HepG2 (cell line): ENCODE measurements at regions not wholly inside any gene's neighbourhood (a gene's known extent, or its start where the extent isn't known, plus 50 kb on each side); places are given as distances from the start of the nearest gene placed in this dataset.

ENCODE experiments used
- ATAC-seq: fragments of 200-7000 bp; cut with Tn5 transposase; 3 replicates; pipeline ENCODE4 v1.9.1; 2020; ENCODE audit warnings: mild to moderate bottlenecking, moderate library complexity
- BruUV-seq: library from RNA; stranded (reverse); fragments of 400-500 nt; replicated peaks from 2 replicates; lab custom pipeline; 2021; lab: Mats Ljungman, UMichigan
- CTCF ChIA-PET: fragments of 300-600 bp; formaldehyde crosslinking; extraction: SDS; loops from one replicate; lab custom pipeline; 2021; ENCODE audit warnings: low total read pairs, inconsistent platforms, low intra/inter-chr PET ratio; lab: Yijun Ruan, JAX
- POLR2A ChIA-PET: fragments of 350-600 bp; sonication (Branson Sonifier 250); formaldehyde crosslinking; loops from one replicate; lab custom pipeline; 2020; ENCODE audit warnings: antibody characterized with exemption, inconsistent platforms; lab: Yijun Ruan, JAX
- DNase-seq: peaks from one replicate; pipeline ENCODE4 v3.0.0-alpha.2; 2015; ENCODE audit warnings: low spot score
- FAIRE-seq: peaks from 3 replicates; lab custom pipeline; 2011; peaks lifted over from hg19 to GRCh38; lab: Jason Lieb, UNC
- H2AFZ ChIP-seq: one replicate; pipeline ENCODE4 v1.6.1; 2011; ENCODE audit warnings: low read length, inconsistent platforms
- H3K27ac ChIP-seq: fragments of 300-600 bp; 3 replicates; pipeline ENCODE4 v1.8.0; 2011; ENCODE audit warnings: mixed run types, mild to moderate bottlenecking, mixed read lengths, low read length, inconsistent platforms; ENCODE audit not compliant: insufficient read depth; ENCODE audit errors: extremely low read length
- H3K27me3 ChIP-seq, 2 experiments: fragments of 200-600 bp in 1 of 2; 2 replicates in 1 of 2; 3 replicates in 1 of 2; pipeline versions ENCODE4 v1.6.0 to v1.8.0; 2011; ENCODE audit warnings: low read length in 2 of 2, mild to moderate bottlenecking in 2 of 2, moderate library complexity in 2 of 2, inconsistent platforms in 1 of 2; ENCODE audit not compliant: insufficient read depth in 2 of 2, control insufficient read depth in 1 of 2
- H3K36me3 ChIP-seq, 2 experiments: fragments of 200-600 bp in 1 of 2; replicated peaks in 1 of 2; 2 replicates in 1 of 2; 3 replicates in 1 of 2; pipeline versions ENCODE4 v1.5.1 to v1.8.0; 2011; ENCODE audit warnings: low read length in 2 of 2, inconsistent platforms in 1 of 2; ENCODE audit not compliant: insufficient read depth in 2 of 2, control insufficient read depth in 1 of 2
- H3K4me1 ChIP-seq: 2 replicates; pipeline ENCODE4 v1.5.1; 2012; ENCODE audit warnings: low read length, inconsistent platforms; ENCODE audit not compliant: insufficient read depth
- H3K4me2 ChIP-seq: 2 replicates; pipeline ENCODE4 v1.6.0; 2011; ENCODE audit warnings: low read depth, low read length, inconsistent platforms
- H3K4me3 ChIP-seq, 3 experiments: fragments of 200-600 bp in 1 of 3; sonication (generic), shearing (Covaris generic) in 1 of 3; replicated peaks in 1 of 3; 2 replicates each; pipeline ENCODE4 v1.5.1; 2011 to 2016; ENCODE audit warnings: low read length in 3 of 3, inconsistent platforms in 2 of 3, low read depth in 2 of 3, mild to moderate bottlenecking in 2 of 3, control low read depth in 1 of 3, mixed read lengths in 1 of 3; ENCODE audit not compliant: insufficient read depth in 1 of 3
- H3K79me2 ChIP-seq: one replicate; pipeline ENCODE4 v1.6.1; 2011; ENCODE audit warnings: low read length, inconsistent platforms; ENCODE audit not compliant: insufficient read depth
- H3K9ac ChIP-seq: 2 replicates; pipeline ENCODE4 v1.6.0; 2011; ENCODE audit warnings: mild to moderate bottlenecking, low read depth, low read length, inconsistent platforms; ENCODE audit not compliant: insufficient read depth
- H3K9me3 ChIP-seq: 2 replicates; pipeline ENCODE4 v1.5.1; 2012; ENCODE audit warnings: mild to moderate bottlenecking, low read length
- H4K20me1 ChIP-seq: 2 replicates; pipeline ENCODE4 v1.6.0; 2011; ENCODE audit warnings: inconsistent platforms, mild to moderate bottlenecking, low read length, moderate library complexity; ENCODE audit not compliant: insufficient read depth
- HNRNPK ChIP-seq: fragments of 200-400 bp; formaldehyde crosslinking; IDR thresholded peaks from 2 replicates; pipeline ENCODE4 v1.6.1; 2018; ENCODE audit warnings: low read length, low read depth, moderate library complexity, mild to moderate bottlenecking; ENCODE audit not compliant: poor library complexity, severe bottlenecking
- KDM3A ChIP-seq: IDR thresholded peaks from 2 replicates; pipeline ENCODE4 v1.6.1; 2018; ENCODE audit warnings: low read depth, missing compliant biosample characterization
- KLF12 ChIP-seq: sonication (generic); formaldehyde crosslinking; IDR thresholded peaks from 2 replicates; pipeline ENCODE4 v1.4.0; 2020; ENCODE audit warnings: missing genetic modification reagents, borderline replicate concordance
- PHF21A ChIP-seq: sonication (generic); formaldehyde crosslinking; IDR thresholded peaks from 2 replicates; pipeline ENCODE4 v1.5.0; 2020; ENCODE audit warnings: mild to moderate bottlenecking, missing genetic modification reagents
- TAF1 ChIP-seq: sonication (generic); formaldehyde crosslinking; IDR thresholded peaks from 2 replicates; pipeline ENCODE4 v1.4.0; 2020; ENCODE audit warnings: missing genetic modification reagents
- TMF1 ChIP-seq: sonication (generic); formaldehyde crosslinking; IDR thresholded peaks from 2 replicates; pipeline ENCODE4 v1.8.1; 2022; ENCODE audit warnings: low read depth, missing genetic modification reagents
- ZNF687 ChIP-seq: sonication (generic); formaldehyde crosslinking; IDR thresholded peaks from 2 replicates; pipeline ENCODE4 v1.5.1; 2020; ENCODE audit warnings: mild to moderate bottlenecking, missing genetic modification reagents, moderate library complexity
- WGBS: methylation state at CpG from one replicate; pipeline ENCODE4 v1.1.6; 2017; ENCODE audit warnings: low lambda C conversion rate; 5-methylcytosine and 5-hydroxymethylcytosine counted together
- in situ Hi-C: cut with HindIII; loops from 2 replicates; pipeline ENCODE4 v1.10.0; 2017; ENCODE audit warnings: low pct_unique_long_range_greater_than_20kb; ENCODE audit not compliant: extremely low pct_ligation_motif_present
- intact Hi-C: fragments of 100-400 bp; cut with micrococcal nuclease; formaldehyde crosslinking; loops from one replicate; pipeline ENCODE4 v1.10.0; 2022; ENCODE audit not compliant: unreplicated experiment
- TF ChIP-seq, protein P1 (sequence below): sonication (generic); formaldehyde crosslinking; IDR thresholded peaks from 2 replicates; pipeline ENCODE4 v1.5.0; 2020; ENCODE audit warnings: mild to moderate bottlenecking, missing genetic modification reagents, moderate library complexity
- TF ChIP-seq, protein P2 (sequence below): sonication (generic); formaldehyde crosslinking; IDR thresholded peaks from 2 replicates; pipeline ENCODE4 v1.5.0; 2020; ENCODE audit warnings: mild to moderate bottlenecking, missing genetic modification reagents, borderline replicate concordance
- TF ChIP-seq, protein P3 (sequence below): IDR thresholded peaks from 2 replicates; pipeline ENCODE4 v1.6.1; 2018; ENCODE audit warnings: missing genetic modification reagents, mild to moderate bottlenecking, missing compliant biosample characterization

GRCh38 chr12:124388679-124389137 lies 93.8 kb downstream of the RFLNA start:
- peaks cover 32% of the 10 kb centered on the region for H3K4me1 ChIP-seq
- in situ Hi-C loops (no loop called here), intact Hi-C loops (loop anchor here (2.0 kb wide), 1 partner anchor 36 kb away; no protein-coding TSS in a partner anchor)
- no peaks in the 10 kb centered on the region for H3K9me3 ChIP-seq
- peaks cover 2% of the 10 kb centered on the region for H3K79me2 ChIP-seq
- H3K27me3 ChIP-seq = no peaks in the 10 kb centered on the region
- peaks cover 9 to 17% of the 10 kb centered on the region in 2 experiments; a peak in 4 of 5 replicates for H3K36me3 ChIP-seq
- ChIA-PET POLR2A (interaction anchor here (0.8 to 2.7 kb wide), 8 partner anchors 10 to 129 kb away, joined by 3 to 11 read pairs (median 4); no protein-coding TSS in a partner anchor), CTCF (no interaction called here)
- H2AFZ ChIP-seq = no peak overlapping the region
- DNase-seq (peak; percentile 43), FAIRE-seq (no peak), ATAC-seq (peak; percentile 66)
- 0% methylated on average over 1 of the region's 39 CpGs for WGBS
- peak overlapping the region; percentile 71 for H3K9ac ChIP-seq
- H3K4me2 ChIP-seq = peak overlapping the region; percentile 95
- BruUV-seq = no TSS peak
- peak overlapping the region; percentile 56 to 84 (median 72); a peak in 5 of 6 replicates for H3K4me3 ChIP-seq
- peaks cover 9% of the 10 kb centered on the region; the same call in 1 of the 2 replicates for H4K20me1 ChIP-seq
- peak overlapping the region; percentile 88 for H3K27ac ChIP-seq
- TF ChIP-seq PHF21A (CRISPR knock-in tag) (peak; percentile 50; the same call in 1 of the 2 replicates), KDM3A (CRISPR knock-in tag) (0 out of 2 replicates have a peak, but pooled peaks have one; percentile 22), HNRNPK (peak; percentile 86), ZNF687 (CRISPR knock-in tag) (no peak), TAF1 (CRISPR knock-in tag) (0 out of 2 replicates have a peak, but pooled peaks have one; percentile 2), TMF1 (CRISPR knock-in tag) (no peak), KLF12 (no peak)
- TF ChIP-seq, protein P1, sequence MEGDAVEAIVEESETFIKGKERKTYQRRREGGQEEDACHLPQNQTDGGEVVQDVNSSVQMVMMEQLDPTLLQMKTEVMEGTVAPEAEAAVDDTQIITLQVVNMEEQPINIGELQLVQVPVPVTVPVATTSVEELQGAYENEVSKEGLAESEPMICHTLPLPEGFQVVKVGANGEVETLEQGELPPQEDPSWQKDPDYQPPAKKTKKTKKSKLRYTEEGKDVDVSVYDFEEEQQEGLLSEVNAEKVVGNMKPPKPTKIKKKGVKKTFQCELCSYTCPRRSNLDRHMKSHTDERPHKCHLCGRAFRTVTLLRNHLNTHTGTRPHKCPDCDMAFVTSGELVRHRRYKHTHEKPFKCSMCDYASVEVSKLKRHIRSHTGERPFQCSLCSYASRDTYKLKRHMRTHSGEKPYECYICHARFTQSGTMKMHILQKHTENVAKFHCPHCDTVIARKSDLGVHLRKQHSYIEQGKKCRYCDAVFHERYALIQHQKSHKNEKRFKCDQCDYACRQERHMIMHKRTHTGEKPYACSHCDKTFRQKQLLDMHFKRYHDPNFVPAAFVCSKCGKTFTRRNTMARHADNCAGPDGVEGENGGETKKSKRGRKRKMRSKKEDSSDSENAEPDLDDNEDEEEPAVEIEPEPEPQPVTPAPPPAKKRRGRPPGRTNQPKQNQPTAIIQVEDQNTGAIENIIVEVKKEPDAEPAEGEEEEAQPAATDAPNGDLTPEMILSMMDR (CRISPR knock-in tag) = peak; percentile 13
- TF ChIP-seq, protein P2, sequence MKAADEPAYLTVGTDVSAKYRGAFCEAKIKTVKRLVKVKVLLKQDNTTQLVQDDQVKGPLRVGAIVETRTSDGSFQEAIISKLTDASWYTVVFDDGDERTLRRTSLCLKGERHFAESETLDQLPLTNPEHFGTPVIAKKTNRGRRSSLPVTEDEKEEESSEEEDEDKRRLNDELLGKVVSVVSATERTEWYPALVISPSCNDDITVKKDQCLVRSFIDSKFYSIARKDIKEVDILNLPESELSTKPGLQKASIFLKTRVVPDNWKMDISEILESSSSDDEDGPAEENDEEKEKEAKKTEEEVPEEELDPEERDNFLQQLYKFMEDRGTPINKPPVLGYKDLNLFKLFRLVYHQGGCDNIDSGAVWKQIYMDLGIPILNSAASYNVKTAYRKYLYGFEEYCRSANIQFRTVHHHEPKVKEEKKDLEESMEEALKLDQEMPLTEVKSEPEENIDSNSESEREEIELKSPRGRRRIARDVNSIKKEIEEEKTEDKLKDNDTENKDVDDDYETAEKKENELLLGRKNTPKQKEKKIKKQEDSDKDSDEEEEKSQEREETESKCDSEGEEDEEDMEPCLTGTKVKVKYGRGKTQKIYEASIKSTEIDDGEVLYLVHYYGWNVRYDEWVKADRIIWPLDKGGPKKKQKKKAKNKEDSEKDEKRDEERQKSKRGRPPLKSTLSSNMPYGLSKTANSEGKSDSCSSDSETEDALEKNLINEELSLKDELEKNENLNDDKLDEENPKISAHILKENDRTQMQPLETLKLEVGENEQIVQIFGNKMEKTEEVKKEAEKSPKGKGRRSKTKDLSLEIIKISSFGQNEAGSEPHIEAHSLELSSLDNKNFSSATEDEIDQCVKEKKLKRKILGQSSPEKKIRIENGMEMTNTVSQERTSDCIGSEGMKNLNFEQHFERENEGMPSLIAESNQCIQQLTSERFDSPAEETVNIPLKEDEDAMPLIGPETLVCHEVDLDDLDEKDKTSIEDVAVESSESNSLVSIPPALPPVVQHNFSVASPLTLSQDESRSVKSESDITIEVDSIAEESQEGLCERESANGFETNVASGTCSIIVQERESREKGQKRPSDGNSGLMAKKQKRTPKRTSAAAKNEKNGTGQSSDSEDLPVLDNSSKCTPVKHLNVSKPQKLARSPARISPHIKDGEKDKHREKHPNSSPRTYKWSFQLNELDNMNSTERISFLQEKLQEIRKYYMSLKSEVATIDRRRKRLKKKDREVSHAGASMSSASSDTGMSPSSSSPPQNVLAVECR = no peak; the same call in 1 of the 2 replicates
- TF ChIP-seq, protein P3, sequence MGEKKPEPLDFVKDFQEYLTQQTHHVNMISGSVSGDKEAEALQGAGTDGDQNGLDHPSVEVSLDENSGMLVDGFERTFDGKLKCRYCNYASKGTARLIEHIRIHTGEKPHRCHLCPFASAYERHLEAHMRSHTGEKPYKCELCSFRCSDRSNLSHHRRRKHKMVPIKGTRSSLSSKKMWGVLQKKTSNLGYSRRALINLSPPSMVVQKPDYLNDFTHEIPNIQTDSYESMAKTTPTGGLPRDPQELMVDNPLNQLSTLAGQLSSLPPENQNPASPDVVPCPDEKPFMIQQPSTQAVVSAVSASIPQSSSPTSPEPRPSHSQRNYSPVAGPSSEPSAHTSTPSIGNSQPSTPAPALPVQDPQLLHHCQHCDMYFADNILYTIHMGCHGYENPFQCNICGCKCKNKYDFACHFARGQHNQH (CRISPR knock-in tag) = peak; percentile 15; the same call in 1 of the 2 replicates
